NCI-H345 treated with DMSO at 0.1 percent for 48 hours (cell line): ENCODE measurements at regions not wholly inside any gene's neighbourhood (a gene's known extent, or its start where the extent isn't known, plus 50 kb on each side); places are given as distances from the start of the nearest gene placed in this dataset.
A peak's percentile ranks its signal among the peaks of the same experiment; 100 is the strongest.

ENCODE experiments used
- DNase-seq: peaks from one replicate; lab custom pipeline; 2025; ENCODE audit not compliant: unreplicated experiment; lab: John Stamatoyannopoulos, UW

DNA sequence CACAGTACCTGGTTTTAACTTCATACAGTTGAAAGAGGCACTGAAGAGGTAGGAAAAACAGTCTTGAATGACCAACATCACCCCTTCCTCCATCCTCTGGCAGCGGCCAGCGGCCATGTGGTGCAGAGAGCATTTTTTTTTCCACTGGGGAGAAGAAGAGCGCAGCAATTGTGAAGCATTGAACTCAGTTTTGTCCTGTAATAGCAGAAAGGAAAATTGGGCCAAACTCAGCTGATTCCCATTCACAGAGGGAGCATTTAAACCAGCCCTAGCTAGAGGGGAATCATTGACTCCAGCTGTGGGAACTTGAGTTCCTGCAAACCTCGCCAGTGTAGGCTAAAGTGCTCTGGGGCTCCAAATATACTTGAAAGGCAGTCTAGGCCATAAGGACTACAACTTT is 316.6 kb upstream of the CHST9 start:
- DNase-seq = no peak

- no peak for DNase-seq
These were observed 315.4 kb upstream of the CHST9 start for GRCh38 chr18:27500531-27500930.

DNA sequence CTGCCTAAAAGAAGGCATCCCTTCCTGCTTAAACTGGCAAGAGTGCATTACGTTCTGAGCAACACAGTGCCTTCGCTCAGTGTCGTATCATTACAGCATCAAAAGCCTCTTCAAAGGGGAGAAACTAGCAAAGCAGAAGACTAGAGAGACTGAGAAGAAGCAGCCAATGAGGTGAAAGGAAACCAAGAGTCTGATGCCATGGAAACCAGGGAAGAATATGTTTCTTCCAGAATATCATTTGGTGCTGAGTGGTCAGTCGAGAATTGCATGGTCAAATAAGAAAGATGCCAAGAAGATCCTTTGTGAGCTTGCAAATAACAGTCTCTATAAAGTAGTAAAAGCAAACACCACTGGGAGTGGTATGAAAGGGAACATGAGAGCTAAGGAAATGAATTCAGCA is 312.1 kb upstream of the CHST9 start:
- no peak for DNase-seq

DNA sequence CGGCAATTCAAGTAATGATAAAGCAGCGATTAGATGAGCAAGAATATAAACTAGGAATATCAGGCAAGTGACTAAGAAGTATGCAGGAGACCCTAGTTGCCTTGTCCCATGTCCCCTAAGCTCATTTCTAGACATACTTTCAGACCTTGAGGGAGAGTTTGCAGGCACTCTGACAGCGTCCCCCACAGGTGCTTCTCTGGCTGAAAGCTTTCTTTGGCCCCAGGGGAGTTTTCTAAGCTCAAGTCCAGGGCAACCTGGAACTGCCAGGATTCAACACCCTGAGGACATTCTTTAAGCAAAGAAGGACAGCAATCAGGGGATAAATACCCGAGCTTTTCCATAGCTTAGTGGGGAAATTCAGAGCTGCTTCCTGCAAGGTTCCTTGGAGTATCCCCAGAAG is 308.1 kb upstream of the CHST9 start:
- no peak for DNase-seq

GRCh38 chr18:27491772-27492171 is 306.7 kb upstream of the CHST9 start:
- DNase-seq = no peak

GRCh38 chr18:27483276-27483675 is 298.2 kb upstream of the CHST9 start:
- DNase-seq = no peak

- no peak for DNase-seq
These were observed 293.4 kb upstream of the CHST9 start for GRCh38 chr18:27478459-27478858.

- no peak for DNase-seq
These were observed 288.2 kb upstream of the CHST9 start for GRCh38 chr18:27473318-27473717.

DNA sequence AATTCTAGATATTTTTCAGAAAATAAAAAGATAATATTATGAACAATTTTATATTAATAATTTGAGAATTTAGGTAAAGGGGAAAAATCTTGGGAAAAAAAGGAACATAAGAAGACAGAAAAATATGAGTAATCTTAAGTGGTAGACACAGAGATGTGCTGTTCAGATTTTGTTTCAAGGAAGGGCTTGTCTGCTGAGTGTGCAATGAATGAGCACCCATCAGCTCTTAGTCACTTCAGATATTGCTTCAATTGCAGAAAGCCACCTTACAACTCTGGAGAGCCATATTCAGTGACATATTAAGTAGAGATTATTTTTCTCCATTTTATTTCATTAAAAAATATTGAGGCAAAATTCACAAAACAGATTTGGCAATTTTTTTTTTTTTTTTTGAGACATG is 282.0 kb upstream of the CHST9 start:
- no peak for DNase-seq

DNA sequence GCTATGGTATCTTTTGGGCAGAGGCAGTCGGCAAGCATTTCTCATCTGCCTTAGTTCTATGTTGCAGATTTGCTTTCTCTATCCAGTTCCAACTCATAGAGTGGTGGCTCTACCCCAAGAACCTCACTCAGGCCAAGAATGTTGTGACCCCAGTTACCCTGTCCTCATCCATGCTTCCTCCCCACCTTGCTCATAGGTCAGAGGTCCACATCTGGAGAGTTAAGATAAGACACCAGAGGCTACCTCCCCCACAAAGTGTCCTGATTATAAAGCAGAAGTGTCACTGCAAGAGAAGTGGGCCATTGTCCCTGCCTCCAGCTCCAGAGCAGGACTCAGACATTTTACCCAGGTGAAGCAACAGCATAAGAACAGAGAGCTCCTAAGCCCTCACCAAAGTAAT is 276.8 kb upstream of the CHST9 start:
- no peak for DNase-seq

- DNase-seq = no peak
These were observed 264.0 kb upstream of the CHST9 start for GRCh38 chr18:27449104-27449503.

DNA sequence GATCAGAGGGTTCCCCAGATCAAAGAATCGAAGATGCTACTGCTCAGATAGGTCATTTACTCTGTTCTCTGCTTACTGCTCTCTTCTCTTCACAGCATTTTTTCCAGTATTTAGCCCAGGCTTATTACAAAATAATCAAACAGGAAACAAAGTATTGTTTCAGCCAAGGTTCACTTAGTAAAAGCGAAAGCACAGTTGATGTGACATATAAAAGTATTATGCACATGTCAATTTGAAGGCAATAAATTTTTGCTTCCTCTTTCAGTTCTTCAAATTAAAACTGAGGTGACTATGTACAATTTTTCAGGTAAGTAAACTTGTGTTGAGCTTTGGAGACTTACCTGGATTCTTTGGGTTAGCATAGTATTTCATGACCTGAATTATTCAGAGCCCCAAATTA is 262.8 kb upstream of the CHST9 start:
- no peak for DNase-seq

DNA sequence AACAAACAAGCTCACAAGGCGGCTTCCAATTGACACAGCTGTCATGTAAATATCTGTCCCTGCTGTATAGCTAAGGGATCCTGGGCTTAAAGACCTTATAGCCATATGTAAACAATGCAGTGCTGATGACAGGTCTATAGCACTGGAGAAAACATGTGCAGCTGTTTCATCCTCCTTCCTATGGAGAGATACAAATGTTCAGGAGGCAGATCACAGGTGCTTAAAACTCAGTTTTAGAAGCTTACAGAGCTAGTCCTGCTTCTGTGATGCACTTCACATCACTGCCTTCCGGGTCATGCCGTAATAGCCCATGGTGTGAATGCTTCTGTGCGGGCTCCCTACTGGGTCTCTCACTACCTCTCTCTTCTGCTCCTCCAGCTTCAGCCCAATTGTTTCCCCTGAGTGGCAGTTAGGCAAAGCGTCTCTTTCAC is 262.4 kb upstream of the CHST9 start:
- peak; percentile 79 for DNase-seq

DNA sequence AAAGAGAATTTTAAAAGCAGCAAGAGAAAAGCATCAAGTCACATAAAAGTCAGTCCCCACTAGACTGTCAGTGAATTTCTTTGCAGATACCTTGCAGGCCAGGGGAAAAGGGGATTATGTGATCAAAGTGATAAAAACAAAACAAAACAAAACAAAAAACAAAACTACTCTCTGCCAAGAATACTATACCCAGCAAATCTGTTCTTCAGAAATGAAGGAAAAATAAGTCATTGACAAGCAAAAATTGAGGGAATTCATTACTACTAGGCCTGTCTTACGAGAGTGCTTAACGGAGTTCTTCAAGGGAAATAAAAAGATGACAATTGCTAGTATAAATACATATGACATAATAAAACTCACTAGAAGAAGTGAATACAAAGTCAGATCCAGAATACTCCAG is 245.5 kb upstream of the CHST9 start:
- no peak for DNase-seq

GRCh38 chr18:27428716-27429475 is 243.8 kb upstream of the CHST9 start:
- DNase-seq = no peak

DNA sequence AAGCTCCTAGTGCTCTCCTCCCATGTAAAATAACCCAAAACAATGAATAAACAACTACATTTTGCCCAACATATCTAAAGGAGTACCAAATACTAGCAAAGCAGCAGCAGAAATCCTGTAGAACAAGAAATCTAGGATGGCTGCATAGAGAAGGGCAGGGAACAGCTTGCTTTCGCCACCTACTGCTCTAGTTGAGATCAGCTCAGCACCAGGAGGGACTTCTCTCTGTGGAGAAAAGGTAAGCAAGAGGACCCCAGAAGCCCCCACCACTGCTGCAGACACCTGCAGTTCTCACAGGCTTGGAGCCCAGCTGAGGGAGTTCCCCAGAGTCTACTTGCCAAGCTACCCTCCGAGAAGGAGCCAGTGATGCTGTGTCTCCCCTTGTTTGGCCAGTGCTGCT is 243.0 kb upstream of the CHST9 start:
- DNase-seq = no peak

GRCh38 chr18:27423581-27423980 is 238.5 kb upstream of the CHST9 start:
- no peak for DNase-seq

DNA sequence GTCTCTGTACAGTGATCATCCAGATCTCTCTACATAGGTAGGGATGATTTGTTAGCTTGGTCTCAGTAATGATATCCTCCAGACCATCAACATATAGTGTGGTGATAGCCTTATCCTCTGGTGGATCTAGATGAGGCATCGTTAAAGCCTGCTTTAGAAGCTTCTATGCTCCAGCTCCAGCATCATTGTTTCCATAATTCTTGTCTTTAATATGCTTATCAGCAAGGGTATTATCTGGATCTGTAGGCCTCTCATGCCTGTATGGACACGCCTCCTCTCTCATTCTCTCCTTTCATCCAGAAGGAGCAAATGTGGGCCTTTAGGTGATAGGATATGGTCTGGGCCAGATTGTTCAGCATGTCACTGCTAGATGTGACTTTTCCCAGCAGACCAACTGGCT is 234.5 kb upstream of the CHST9 start:
- DNase-seq = no peak

DNA sequence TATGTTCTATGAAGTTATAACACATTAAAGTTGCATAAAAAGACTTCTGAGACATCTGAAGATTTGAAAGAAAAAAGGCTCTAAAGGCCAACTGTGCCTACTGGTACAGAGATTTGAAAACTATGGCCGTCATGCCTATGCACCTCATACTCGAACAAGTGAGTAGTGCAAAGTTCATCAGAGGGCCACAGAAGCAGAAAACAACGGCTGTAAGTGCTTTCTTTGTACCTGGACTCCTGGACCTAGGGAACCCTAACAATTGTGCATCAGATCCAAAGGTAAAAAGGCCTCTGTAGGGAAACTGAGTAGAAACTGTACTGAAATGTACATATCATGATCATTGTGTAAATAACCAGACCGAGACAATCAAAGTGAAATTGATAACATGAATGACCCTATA is 230.4 kb upstream of the CHST9 start:
- DNase-seq = no peak

DNA sequence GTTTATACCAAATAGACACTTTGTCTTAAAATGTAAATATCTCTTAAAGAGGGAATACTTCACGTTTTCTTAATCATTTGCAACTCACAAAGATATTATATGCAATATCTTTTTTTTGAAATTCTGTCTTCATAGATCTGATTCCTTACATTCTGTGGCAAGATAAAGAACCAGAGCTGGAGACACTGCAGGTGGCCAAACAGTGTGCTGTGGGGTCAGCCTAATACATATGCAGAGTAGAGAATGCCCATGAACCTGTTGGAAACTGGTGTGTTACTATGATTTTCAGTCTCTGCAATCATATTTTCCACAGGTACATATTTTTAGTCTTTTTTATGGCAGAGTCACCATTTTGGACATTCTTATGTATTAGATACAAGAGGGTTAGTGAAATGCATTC is 229.6 kb upstream of the CHST9 start:
- DNase-seq = no peak

DNA sequence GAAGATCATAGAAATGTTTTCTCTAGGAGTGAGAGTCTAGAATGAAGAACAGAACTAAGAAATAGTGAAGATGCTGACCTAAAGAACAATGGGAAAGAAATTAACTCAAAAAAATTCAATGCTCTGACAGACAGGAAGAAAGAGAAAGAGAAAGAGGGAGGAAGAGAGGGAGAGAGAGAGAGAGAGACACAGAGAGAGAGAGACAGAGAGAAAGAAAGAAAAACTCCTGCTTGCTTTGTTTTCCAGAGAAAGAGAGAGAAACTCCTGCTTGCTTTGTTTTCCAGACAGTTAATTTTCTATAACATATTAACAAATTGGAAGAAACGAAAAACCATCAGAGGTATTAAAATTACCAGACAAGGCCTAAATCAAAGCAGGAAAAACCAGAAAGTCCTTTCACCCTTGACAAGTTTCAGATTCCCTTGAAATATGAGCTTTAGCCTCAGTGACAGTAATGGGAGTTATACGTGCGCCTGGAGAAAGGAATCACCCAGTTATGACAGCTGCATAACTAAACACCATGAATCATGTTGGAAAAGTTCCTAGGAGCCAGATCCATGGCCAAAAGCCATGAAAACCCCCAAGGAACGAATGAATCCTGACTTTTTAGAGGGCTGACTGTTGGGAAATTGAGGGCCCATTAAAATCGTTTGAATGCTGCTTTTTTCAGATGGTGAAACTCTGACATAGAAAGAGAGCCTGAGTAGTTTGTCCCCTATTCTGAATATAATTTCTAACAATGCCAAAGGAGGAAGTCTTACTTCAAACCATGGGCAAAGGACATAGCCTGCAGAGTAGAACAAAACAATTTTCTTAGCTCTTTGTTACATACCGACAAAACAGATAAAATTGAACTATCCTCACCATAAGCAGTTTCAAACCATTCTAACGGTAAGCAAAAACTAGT is 228.6 kb upstream of the CHST9 start:
- no peak for DNase-seq

- no peak for DNase-seq
These were observed 227.4 kb upstream of the CHST9 start for GRCh38 chr18:27412556-27412955.
